ENCODE measurements at regions not wholly inside any gene's neighbourhood (a gene's known extent, or its start where the extent isn't known, plus 50 kb on each side); places are given as distances from the start of the nearest gene placed in this dataset.

DNA sequence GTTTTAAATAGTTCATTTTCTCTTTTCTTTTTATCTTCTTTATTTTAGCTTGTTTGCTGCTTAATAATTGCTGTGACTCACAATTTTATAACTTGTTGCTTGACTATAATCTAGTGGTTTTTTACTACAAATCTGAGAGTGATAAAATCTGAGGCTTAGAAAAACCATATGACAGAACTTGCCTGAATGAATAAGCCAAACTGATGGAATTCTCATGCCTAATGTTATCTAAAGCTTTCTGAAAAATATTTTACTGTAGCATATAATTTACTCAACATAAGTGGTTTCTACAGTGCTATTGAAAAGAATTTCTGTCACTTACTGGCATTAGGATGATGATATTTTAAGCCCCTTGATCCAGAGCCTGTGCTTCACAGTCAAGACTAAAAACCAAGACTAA lies 175.1 kb downstream of the VGLL3 start:
- TF ChIP-seq, protein P1, sequence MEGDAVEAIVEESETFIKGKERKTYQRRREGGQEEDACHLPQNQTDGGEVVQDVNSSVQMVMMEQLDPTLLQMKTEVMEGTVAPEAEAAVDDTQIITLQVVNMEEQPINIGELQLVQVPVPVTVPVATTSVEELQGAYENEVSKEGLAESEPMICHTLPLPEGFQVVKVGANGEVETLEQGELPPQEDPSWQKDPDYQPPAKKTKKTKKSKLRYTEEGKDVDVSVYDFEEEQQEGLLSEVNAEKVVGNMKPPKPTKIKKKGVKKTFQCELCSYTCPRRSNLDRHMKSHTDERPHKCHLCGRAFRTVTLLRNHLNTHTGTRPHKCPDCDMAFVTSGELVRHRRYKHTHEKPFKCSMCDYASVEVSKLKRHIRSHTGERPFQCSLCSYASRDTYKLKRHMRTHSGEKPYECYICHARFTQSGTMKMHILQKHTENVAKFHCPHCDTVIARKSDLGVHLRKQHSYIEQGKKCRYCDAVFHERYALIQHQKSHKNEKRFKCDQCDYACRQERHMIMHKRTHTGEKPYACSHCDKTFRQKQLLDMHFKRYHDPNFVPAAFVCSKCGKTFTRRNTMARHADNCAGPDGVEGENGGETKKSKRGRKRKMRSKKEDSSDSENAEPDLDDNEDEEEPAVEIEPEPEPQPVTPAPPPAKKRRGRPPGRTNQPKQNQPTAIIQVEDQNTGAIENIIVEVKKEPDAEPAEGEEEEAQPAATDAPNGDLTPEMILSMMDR (IDR thresholded peaks at IDR 0.05): no peak
- TF ChIP-seq POLR2A (IDR thresholded peaks at IDR 0.05): no peak

Measured in testis (tissue), 2 donors.